Left cardiac atrium (tissue), 4 donors: ENCODE measurements at regions not wholly inside any gene's neighbourhood (a gene's known extent, or its start where the extent isn't known, plus 50 kb on each side); places are given as distances from the start of the nearest gene placed in this dataset.
"Not testable (repeated sequence)": the region's sequence is repeated elsewhere in the genome, so short reads cannot be mapped to it uniquely, and the experiment has no call there.

ENCODE experiments used
- ATAC-seq, 2 donors: fragments of 200-7000 bp; cut with Tn5 transposase; one replicate each; pipeline ENCODE4 v1.9.1; 2020; ENCODE audit warnings: mild to moderate bottlenecking in 2 of 2, moderate library complexity in 2 of 2
- DNase-seq: peaks from one replicate; pipeline ENCODE4 v3.0.0-alpha.2; 2020
- intact Hi-C, 2 donors: fragments of 100-400 bp; cut with DNase I; formaldehyde crosslinking; loops; one replicate each; pipeline versions ENCODE4 v1.14.1 to v1.15.1; 2022 to 2023
- donor health status: DM: no; HTN: yes; CAD: no.
- donor health status: DM: no; HTN: yes; CAD: no; lungs with severe emphysema.
- donor health status: DM: yes; HTN: yes; CAD: no.
- donor health status: Dilated cardiomyopathy.

- intact Hi-C loops: no loop called here
- ATAC-seq: peak; percentile 12 to 41
Measured at GRCh38 chr1:58836408-58836807, 52.6 kb upstream of the JUN start.

DNA sequence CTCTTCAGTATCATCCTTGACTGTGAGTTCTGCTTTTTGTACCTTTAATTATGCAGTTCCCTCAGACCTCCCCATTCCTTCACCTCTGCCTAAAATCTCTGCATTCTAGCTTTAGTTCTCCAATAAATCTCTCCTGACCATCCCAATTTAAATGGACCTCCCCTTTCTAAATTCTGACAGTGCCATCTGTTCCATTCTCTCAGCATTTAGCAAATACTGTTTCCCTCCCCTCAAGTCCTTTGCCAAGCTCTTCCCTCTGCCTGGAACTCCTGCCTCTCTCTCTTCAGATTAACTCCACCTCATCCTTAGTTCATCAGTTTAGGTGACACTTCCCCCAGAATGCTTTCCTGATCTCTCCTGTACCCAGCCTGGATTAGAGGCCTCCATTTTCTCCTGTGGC lies 54.0 kb upstream of the JUN start:
- no peak for ATAC-seq
- intact Hi-C loops: no loop called here
- no peak for DNase-seq

More at GRCh38 chr1:58836408-58836807, 52.6 kb upstream of the JUN start:
- DNase-seq: no peak

GRCh38 chr1:58839147-58839795 lies 55.4 kb upstream of the JUN start:
- DNase-seq (no peak), ATAC-seq (no peak)
- intact Hi-C loops: no loop called here

DNA sequence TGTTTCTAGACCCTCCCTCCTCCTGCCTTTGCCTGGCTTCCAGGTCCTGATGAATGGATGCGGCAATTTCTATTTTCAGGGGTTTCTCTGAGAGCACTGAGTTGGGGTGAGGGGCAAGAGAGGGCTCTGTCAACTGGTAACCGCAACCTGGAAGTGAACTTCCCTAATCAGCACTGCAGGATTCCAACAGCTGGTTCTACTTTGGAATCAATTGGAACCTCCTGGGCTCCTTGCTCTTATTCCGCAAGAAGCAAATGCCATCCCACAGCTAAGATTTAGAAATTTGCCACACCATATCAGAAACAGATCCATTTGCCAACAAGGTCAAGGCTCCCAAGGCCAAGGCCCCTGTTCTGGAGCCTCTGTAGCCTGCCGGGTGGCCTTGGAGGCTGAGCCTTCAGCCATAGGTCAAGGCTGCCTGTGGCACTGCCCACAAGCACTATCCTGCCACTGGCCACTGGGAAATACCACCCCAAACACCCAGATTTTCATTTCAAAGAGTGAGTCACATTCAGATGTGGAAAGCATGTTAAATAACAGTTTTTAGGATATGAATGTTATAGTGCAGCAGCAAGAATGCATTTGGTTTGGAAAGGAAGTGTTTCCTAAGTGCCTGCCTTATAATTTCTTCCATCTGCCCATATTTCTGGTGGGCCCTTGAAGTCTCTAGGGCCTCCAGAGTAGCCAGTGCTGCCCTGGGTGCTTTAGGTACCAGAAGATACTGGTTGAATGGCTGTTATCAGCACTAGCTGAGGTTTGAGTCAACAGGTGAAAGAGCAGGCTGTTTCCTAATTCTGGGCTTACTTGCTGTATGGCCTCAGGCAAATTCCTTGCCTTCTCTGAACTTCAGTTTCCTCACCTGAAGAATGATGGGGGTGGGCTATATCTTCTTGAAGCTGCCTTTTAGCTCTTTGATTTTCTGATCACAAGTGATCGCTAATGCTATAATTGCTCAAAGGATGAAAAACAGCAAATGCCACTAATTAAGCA lies 56.3 kb upstream of the JUN start:
- no peak for DNase-seq
- intact Hi-C loops: no loop called here
- ATAC-seq: peak in 1 of 2 donors; percentile 38

GRCh38 chr1:58841455-58841854 lies 57.6 kb upstream of the JUN start:
- intact Hi-C loops: no loop called here
- DNase-seq (no peak), ATAC-seq (peak in 1 of 2 donors; percentile 42)

DNA sequence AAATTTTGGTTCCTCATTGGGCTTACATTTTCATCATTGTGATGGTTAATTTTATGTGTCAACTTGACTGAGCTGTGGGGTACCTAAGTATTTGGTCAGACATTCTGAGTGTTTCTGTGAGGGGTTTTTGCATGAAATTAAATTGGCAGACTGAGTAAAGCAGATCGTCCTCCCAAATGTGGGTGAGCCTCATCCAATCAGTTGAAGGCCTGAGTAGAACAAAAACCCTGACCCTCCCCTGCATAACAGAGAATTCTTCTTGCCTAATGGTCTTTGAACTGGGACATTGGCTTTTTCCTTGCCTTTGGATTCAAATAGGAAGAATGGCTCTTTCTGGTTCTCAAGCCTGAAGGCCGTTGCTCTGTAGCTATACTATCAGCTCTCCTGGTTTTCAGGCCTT lies 59.1 kb upstream of the JUN start:
- DNase-seq: no peak
- intact Hi-C loops: no loop called here

DNA sequence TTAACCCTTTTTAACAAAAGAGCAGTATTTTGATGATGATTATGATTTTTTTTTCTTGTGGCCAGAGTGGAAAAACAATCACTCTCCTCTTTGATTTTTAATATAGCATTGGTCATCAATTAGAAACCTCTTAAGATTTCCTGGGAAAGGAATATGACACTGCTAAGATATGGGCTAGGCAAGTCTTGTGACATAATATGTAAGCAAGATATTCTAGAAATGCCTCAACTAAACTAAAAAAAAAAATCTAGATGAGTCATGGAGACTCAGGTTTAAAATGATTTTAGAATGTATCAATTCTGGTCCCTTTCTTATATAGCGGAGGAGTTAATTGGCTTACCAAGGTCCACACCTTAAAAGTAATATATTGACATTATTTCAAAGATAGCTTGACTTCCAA lies 60.3 kb upstream of the JUN start:
- ATAC-seq (no peak), DNase-seq (no peak)
- intact Hi-C loops: no loop called here

More for the DNA sequence above, 59.1 kb upstream of the JUN start:
- no peak for ATAC-seq

DNA sequence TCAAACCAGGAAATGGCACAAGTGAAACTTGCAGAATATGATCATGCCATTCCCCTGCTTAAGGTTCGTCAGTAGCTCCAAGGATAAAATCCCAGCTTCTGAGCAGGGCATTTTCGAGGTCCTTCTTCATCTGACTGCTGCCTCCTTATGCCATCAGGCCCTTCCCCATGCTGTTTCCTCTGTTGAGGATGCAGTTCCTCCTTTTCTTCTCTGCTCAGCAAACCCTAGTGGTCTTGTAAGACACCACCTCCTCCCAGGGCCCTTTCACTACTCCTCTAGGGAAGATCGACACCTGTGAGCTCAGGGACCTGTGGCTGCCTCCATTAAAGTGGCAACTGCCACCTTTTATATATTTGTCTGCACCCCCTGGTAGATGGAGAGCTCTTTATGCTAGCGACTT lies 62.1 kb upstream of the JUN start:
- intact Hi-C loops: no loop called here
- DNase-seq: no peak
- no peak for ATAC-seq

GRCh38 chr1:58848818-58849411 lies 65.1 kb upstream of the JUN start:
- ATAC-seq (peak; percentile 86 to 99), DNase-seq (peak; percentile 88)
- intact Hi-C loops: no loop called here

- DNase-seq (no peak), ATAC-seq (no peak)
- intact Hi-C loops: no loop called here
Measured at GRCh38 chr1:58849551-58849950, 65.7 kb upstream of the JUN start.

- no peak for DNase-seq
- intact Hi-C loops: no loop called here
- ATAC-seq: no peak
Measured at GRCh38 chr1:58850636-58851035, 66.8 kb upstream of the JUN start.

DNA sequence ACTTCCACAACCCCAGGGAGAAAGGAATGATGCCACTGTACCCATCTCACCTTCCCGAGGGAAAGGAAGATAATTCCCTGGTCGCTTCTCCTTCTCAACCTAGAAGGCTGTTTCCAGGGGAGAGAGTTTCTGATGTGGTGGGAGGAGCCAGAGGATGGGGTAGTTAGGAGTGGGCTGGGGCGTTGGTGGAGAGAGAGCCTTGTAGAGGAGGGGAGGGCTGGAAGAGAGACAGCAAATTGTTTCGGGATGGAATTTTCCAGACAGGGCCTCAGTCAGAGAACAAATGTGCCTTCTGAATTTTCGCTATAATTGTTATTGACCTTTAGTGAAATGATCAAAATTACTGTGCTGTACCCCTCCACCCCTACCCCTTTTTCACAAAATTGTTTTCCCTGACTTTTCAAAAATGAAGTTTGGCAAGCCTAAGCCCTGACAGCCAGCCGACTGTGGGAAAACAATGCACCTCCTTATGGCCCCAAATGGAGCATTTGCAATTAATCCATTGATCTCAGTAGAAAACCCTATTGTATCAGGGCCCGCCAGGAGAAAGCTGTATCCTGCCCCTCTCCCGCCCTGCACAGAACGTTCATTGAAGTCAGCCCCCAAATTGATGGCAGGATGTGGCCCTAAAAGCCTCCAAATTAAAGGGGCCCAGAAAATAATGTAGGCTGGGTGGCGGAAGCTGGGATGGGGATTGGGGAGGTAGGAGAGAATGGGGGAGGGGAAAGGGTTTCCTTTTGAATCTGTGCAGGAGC lies 69.1 kb upstream of the JUN start:
- ATAC-seq (no peak), DNase-seq (no peak)
- intact Hi-C loops: no loop called here

DNA sequence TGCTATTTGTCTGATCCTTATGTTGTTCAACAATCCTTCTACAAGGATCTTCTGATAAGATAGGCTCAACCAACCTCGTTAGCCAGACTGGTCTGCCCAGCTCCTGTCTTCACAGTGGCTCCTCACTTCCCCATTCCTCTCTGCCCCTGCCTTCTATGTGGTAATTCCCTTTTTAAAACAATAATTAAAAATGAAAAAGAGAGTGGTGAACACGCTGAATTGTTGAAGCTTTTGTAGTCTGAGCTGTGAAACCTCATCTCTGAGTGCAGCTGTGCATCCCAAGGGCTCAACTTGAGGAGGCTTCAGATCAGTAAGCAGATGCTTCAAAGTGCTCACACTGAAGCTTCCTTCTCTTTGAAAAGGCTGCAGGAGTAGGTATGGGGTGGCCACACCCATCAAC lies 70.7 kb upstream of the JUN start:
- intact Hi-C loops: no loop called here
- DNase-seq: no peak
- ATAC-seq: no peak

DNA sequence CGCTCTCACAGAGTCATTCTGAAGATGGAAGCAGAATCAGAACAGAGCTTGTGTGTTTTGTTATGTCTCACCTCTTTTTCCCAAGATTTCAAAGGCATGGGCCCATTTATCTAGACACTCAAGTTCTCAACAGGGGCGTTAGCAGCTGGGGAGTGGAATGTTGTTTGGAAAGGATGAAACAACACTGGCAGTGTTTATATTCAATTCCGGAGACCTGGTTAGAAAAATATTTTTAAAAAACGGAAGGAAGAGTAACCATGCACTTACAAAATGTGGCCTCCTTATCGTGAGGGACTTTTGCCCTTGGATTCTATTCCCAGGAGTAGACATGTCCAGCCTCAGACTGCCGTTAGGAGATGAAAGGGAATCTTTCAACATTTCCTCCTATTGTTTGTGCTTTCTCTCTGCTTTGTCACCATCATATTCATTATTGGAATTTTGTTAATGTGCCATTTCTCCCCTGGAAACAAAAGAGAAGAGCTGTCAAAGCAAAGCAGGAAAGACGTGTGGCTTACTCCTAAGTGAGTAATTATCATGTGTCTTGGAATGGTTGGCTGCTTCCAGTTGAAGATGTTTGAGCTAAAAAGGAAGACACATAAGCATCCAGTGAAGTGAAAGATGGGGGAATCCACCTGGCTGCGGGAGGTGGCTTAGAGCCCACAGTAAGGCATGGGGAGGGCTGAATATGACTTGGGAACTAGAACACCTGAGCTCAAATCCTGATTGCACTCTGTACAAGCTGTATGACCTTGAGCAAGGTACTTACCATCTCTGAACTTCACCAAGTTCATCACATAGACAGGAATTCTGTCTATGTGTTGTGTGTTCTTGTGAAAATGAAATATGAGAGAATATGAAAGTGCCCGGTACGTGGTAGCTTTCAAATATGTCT lies 71.7 kb upstream of the JUN start:
- ATAC-seq (peak in 1 of 2 donors; percentile 34), DNase-seq (no peak)
- intact Hi-C loops: no loop called here

- intact Hi-C loops, ATAC-seq, DNase-seq: not testable (repeated sequence)
Measured at GRCh38 chr1:58856281-58856680, 72.4 kb upstream of the JUN start.

DNA sequence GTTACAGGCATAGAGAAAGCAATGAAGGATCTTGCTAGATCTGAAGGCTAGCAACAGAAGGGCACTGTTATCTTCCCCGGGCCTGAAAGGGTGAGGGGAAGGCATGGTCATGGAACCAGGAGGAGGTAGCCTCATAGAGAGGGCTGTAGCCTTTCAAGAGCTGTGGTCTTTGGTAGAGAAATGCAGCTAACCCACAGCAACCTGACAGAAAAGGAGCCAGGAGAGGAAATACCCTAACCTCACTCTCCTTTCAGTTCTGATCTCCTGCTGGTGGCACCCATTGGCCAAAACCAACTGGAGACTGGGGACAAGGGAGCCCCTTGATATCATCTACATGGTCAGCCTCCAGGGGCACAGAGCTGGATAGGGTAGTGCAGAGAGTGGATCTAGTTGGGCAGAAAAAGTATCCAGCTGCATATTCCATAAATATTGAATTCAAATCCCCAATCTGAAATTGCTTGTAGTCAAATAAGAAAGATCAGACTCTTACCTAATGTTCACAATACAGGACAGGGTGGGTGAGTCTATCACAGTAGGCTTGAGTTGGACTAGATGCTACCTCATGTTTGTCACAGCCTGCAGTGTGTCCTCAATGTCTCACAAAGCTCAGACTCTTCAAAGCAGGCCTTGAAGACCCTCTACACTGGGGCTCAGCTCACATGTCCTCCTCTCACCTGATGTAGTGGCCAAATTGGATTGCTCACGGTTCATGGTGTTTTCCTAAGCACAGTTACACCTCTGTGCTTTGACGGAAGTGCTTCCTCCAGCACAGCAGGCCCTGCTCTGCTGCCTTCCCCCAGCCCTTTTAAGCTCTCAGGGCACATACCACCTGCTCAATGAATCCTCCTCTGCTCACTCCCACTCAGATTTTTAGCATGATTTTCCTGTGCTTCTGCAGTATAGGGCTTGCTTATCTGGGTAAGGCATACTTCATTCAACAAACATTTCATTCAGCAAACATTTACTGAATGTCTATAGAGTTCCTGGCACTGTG lies 74.1 kb upstream of the JUN start:
- intact Hi-C loops: no loop called here
- no peak for ATAC-seq
- no peak for DNase-seq

DNA sequence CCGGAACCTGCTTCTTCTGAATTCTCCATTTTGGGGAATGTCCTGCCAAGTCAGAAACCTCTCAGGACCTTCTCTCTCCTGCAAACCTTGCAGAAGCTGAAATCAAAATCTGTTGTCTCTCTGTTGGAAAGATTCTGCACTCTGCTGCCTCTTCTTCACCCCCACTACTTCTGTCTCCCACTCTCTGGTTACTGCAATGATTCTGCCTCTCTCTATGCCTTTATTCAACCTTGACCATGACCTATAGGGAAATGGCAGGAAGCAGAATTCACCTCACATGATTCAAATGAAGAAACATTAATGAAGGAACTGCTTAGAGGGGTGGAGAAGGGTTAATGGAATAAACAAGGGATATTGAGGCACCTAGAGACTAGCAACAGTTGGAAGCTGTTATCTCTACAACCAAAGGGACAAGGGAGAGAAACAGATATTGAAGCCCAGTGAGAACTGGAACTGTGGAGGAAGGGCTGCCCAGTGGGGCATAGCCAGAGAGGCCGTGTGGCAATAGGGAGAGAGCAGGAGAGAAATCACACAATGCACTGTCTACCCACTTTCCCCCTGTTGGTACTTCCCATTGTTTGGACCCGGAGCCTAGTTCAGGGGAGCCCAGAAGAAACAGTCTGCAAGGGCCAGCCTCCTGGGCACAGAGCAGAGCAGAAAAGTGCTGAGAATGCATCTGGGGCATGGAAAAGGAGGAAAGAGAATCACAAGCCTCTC lies 76.1 kb upstream of the JUN start:
- ATAC-seq (no peak), DNase-seq (no peak)
- intact Hi-C loops: no loop called here
